ENCODE measurements at regions not wholly inside any gene's neighbourhood (a gene's known extent, or its start where the extent isn't known, plus 50 kb on each side); places are given as distances from the start of the nearest gene placed in this dataset.

DNA sequence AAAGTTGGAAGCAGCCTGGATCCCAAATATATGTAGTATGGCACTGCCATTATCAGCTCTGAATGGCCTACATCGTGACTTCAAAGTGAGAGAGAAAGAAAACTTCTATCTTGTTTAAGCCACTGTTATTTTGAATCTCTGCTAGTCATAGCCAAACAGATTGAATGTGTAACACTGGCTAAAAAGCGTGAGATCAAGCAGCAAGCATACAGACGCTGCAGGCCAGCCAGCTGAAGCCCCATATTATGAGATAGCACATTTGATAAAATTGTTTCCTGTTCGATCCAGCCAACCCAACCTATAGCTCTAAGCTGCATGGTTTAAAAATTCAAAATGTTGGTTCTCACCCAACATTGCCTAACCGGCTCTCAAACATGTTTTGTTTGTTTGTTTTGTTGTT is 95.0 kb downstream of the DUSP6 start:
- no peak for DNase-seq (ENCODE audit: low read depth in 2 of 2, low spot score in 1 of 2)

DNA sequence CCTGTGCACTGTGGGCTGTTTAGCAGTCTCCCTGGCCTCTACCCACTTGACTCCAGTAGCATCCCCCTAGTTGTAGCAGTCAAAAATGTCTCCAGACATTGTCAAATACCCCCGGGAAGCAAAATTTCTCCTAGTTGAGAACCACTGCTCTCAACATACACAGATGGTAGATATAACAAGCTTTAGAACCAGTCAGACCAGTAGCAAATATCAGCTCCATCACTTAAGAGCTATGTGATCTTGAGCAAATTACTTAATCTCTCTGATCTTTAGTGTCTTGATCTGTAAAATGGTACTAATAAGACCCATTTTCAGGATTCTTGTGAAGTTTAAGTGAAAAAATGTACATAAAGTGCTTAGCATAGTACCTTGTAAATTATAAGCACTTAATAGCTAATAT is 96.2 kb downstream of the DUSP6 start:
- DNase-seq (ENCODE audit: low read depth in 2 of 2, low spot score in 1 of 2), result no peak

DNA sequence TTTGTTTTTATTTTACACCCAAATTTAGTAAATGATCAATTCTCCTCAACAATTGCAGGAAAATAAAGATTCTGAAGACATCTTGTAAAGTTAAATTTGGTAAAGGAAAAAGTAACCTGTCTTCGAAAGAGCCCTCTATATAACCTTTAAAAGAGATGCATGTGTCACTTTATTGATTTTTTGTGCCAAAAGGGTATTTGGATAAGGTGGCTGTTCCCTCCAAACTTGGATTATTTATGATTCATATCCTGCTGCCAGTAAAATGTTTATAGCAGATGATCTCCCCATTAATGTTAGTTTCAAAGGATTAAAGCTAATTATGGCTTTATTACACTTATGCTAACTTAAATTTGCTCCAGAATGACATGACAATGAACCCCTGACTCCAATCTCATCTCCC is 98.8 kb downstream of the DUSP6 start:
- DNase-seq (ENCODE audit: low read depth in 2 of 2, low spot score in 1 of 2), result no peak

DNA sequence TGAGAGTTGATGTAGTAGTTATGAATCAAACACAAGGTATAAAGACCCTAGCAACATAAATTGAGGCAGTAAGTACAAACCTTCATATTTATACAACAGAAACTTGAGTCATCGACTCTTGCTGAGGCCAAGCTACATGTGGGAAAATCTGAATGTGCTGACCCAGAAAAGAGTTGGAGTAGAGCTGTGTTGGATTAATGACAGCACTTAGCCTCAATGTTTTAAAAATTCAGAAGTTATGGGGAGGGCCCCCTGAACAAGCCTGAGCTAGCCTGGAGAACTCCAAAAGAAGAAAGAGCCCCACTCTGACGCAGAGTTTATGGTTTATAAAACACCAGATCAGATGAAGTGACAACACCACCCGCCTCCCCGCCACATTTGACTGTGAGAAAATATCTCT is 100.0 kb downstream of the DUSP6 start:
- no peak for DNase-seq (ENCODE audit: low read depth in 2 of 2, low spot score in 1 of 2)

DNA sequence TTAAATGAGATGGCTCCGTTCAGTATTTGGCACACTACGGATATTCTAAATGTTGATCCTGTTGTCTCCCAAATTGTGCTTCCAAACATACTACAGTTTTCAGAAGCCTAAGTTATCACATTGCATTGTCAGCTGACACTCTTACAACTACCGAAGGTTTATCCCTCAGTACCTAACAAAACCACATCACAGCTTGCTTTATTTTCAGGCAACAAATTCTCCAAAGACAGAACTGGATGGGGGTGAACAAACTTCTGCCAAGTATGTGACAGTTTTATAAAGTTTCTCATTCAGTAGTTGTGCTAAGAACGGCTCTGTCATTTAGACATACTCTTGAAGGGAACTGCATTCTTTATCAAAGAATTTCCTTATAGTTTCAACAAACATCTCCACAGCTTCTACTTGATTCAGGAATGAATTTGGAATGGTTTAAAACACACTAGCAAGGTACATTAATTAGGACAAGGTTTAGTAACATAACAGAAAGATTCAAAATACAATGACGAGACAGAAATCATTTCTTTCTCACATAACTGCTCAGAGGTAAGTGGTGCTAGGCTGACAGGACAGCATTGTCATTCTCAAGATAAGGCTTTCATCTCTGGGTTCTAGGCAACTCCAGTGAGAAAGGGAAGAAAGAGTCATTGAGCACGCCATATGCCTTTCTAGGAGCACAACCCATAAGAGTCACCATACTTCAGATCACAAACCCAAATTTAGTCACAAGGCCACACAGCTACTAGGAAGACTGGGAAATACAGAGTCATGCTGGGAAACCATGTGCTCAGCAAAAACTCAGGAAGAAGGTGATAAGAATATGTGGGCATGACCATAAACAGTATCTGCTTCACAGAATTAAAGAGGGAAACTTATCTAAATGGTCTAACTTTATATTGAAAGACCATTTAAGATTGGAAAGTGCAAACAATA is 100.7 kb downstream of the DUSP6 start:
- no peak for DNase-seq (ENCODE audit: low read depth in 2 of 2, low spot score in 1 of 2)

DNA sequence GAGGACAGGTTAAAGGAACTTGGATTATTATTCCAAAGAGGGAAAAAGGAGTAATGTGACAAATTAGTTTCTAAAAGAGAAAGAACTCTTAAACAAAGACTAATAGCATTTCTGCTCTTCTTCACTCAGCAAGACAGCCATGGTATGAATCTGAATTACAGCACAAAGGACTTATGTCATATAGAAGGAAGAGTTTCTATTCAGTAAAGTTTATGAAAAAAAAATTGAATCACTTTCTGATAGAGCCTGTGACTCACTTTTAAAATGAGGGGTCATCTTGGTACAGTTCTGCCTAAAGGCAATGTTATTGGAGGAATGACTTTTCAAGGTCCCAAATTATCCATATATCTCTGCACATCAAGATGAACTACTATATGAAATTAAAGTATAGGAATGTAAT is 101.7 kb downstream of the DUSP6 start:
- no peak for DNase-seq (ENCODE audit: low read depth in 2 of 2, low spot score in 1 of 2)

DNA sequence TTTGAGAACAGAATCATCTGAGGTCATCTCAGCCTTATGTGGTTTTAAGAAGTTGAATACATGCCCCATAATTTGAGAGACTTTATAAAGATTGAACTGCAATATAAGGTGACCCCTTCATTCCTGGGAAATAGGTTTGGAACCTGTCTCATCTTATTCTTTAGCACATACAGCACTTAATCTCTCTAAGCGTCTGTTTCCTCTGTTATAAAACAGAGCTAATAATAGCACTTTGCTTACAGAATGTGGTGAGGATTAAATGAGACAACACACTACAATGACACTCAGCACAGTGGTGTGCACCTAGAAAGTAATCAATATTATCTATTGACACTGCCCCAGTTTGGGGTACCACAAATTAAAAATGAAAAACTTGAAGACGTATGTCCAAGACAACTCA is 102.1 kb downstream of the DUSP6 start:
- no peak for DNase-seq (ENCODE audit: low read depth in 2 of 2, low spot score in 1 of 2)

DNA sequence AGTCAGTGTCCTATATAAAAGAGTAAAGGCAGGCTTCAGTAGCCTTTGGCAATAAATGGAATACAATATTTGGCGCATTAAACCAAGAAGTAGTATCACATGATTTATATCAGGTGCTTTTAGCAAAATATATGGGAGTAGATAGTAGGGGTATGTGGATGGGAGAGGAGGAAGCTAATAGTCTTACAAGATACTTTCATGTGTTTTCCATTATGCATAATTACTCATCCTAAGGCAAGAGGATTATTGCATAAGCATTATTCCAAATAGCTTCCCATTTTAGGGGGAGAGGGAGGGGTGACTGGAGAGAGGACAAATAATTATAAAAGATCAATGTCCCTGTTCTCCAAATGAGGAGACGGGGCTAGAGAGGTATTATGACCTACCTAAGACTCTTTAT is 104.3 kb downstream of the DUSP6 start:
- no peak for DNase-seq (ENCODE audit: low read depth in 2 of 2, low spot score in 1 of 2)

DNA sequence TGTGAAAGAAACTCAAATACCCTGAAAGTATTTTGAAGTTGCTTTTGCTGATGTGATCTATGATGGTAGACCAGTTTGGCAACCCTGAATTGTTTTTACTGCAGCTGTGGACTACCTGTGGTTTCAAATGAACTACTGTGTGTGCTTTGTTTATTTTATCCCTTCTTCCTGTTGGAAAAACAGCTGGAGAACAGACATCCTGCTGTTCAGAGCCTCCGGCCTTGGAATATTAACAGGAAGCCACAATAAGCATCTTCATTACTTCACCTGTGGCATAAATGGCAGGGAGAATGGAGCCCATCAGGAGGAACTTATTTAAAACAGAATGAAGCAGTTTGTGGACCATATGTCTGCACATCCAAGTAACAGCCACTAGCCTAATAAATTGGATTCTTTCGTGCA is 104.8 kb downstream of the DUSP6 start:
- no peak for DNase-seq (ENCODE audit: low read depth in 2 of 2, low spot score in 1 of 2)

DNA sequence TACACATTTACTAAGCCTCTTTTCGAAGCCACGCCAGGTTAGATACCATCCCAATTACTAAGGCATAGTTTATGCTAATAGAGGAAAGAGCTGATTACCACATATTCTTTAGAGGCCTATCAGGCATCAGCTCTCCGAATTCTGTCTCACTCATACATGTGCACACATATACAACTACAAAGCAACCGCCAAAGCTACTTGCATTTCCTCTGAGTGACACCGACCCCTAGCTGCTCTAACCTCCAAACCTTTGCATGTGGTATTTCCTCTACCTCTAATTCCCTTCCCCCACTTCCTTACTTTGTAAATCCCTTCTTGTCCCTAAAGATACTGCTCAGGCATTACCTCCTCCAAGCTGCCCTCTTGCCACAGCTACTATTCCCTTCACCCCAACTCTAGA is 107.2 kb downstream of the DUSP6 start:
- no peak for DNase-seq (ENCODE audit: low read depth in 2 of 2, low spot score in 1 of 2)

DNA sequence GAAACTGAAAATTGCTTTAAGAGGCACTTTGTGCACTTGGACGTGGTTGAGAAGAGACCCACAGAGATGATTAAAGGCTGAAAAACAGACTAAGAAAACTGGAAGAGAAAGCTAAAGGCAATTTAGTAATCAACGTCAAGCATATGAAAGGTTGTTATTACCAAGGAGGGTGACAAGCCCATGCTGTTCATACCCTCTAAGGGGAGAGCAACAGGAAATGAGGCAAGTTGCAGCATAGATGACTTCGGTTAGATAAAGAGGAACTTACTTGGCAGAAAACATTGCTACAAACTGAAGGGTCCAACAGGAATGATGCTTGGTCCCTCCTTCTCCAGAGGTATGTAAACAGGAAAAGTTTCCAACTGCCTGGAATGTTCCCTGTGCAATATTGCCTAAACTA is 107.8 kb downstream of the DUSP6 start:
- DNase-seq (ENCODE audit: low read depth in 2 of 2, low spot score in 1 of 2), result no peak

DNA sequence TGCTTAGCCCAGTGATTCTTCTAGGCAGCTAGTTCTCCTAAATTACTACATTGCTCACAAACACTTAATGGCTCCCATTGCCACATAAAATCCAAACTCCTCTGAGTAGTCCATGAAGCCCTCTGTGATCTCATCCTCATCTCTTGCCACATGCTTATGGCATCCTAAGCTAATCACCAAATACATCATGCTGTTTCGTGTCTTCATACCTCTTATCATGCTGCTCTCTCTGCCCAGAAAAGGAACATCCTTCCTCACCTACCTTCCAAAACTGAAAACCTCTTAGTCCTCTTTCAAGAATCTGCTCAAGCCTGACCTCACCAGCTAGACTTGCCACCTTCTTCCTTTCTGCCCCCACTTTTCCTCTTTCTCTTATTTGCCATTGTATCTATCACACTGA is 108.5 kb downstream of the DUSP6 start:
- no peak for DNase-seq (ENCODE audit: low read depth in 2 of 2, low spot score in 1 of 2)

DNA sequence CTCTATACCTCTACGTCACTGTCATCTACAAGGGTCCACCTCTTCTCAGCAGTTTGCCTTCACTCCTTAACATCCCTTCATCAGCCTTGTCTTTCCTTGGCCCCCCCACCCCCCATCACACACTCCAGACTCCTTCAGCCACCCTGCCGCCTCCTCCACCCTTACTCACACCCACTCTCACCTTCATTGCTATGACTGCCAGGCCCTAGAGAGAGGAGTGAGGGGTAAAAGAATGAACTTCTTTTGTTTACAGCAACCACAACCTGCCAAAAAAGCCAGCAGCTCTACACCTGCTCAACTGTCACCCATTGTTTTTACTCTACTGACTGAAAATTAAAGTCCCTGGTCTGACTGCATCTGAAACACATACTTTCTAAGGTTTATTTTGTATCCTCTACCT is 112.8 kb downstream of the DUSP6 start:
- DNase-seq (ENCODE audit: low read depth in 2 of 2, low spot score in 1 of 2), result no peak

DNA sequence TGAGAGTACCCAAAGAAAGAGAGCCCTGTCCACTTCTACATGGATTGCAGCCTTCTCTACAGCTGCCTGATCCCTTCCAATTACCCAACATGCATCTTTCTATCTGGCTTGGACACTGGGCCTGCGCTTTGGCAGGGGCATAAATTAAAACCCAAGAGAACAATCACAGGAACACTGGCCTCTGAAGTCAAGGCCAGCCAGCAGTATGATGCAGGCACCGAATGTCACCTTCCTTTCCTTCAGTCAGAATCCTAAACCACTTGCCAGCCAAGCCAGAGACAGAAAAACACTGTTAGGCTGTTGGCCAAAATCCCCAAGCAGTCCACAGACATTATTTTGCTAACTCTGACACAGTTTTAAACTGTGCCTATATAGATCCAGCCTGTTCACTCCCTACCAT is 113.7 kb downstream of the DUSP6 start:
- DNase-seq (ENCODE audit: low read depth in 2 of 2, low spot score in 1 of 2), result no peak

DNA sequence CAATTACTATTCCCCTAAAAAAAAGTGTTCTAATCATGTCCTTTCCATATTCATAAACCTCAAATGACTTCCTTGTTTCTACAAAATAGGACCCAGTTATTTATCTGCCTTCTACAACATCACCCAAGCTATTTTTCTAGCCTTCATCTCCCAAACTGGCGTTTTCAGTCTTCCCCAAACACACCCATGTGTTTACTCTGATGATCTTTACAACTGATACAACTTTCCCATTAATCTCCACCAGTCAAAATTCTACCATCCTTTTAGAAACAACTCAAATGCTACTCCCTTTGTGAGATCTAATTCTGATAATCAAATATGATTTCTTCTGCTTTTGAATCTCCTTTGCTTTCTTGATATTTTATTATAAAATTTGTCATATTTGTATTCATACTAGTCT is 114.5 kb downstream of the DUSP6 start:
- DNase-seq (ENCODE audit: low read depth in 2 of 2, low spot score in 1 of 2), result no peak

DNA sequence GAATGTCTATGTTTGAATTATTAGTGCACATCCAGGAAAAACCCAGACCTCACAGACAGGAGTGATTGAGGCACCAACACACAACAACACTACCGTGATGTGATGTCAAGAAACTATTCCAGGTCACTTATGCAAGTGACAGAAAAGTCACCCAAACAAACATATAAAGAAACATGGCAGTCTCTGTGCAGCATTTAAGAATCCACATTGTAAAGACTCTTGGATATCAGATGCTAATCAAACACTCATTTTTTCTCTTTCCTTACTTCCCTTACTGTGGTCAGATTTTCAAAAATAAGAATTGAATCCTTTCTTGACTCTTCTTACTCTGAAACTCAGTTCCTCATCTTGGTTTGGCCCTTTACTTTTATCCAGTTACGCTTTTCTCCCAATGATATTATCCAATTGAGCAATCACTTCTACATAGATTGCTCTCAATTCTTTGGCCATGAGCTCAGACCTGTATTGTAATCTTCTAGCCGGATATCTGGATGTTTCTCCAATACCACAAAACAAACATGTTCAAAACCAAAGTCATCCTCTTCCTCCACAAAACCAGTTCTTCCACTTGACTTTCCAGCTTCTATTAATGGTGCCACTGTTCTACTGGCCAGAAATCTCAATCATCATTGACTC is 115.4 kb downstream of the DUSP6 start:
- no peak for DNase-seq (ENCODE audit: low read depth in 2 of 2, low spot score in 1 of 2)

DNA sequence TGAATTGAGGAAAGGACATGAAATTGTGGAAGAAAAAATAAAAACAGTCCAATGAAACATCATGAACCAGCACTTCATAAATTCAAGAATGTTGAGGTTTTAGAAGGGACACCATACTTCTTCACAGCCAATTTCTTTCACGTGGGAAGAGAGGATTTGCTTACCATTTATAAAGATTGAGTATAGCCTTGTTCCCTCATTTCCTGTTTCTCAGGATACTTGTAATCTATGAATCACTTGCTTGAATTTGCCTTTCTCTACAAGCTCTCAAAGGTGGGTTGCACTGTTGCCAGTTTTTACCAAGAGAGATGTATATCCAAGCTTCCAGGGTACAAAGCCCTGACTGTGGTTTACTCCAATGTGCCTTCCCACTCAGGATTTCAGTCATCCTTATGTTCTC is 116.1 kb downstream of the DUSP6 start:
- DNase-seq (ENCODE audit: low read depth in 2 of 2, low spot score in 1 of 2), result no peak

DNA sequence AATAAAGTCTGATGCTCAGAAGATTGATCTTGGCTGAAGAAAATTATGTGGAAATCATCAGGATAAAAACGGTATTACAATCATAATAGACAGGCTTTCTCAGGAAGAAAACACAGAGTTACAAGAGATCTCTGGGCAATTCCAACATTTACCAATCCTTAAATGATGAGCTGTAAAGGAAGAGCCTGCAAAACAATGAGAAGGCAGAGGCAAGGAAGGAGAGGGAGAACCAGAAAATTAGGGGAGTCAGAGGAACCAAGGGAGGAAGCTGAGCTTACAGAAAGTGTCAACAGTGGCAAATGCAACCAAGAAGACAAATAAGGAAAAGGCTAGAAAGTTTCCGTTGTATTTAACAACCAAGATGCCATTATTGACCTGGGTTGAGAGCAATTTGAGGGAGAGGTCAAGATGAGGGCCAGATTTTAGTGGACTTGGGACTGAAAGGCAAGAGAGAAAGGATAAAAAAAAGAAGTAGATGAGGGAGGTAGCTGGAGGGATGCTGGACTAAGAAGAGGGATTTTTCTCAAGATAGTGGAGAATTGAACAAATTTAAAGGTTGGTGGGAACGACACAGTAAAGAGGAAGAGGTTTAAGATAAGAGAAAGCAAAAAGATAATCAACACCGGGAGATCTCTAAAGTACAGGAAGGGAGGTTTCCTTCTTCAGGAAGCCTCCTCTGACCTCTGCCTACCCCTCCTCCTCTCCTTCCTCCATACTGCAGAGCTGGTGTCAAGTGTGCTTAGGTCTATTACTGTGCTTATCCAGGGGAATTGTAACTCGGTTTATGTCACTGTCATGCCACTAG is 116.9 kb downstream of the DUSP6 start:
- DNase-seq (ENCODE audit: low read depth in 2 of 2, low spot score in 1 of 2), result no peak

DNA sequence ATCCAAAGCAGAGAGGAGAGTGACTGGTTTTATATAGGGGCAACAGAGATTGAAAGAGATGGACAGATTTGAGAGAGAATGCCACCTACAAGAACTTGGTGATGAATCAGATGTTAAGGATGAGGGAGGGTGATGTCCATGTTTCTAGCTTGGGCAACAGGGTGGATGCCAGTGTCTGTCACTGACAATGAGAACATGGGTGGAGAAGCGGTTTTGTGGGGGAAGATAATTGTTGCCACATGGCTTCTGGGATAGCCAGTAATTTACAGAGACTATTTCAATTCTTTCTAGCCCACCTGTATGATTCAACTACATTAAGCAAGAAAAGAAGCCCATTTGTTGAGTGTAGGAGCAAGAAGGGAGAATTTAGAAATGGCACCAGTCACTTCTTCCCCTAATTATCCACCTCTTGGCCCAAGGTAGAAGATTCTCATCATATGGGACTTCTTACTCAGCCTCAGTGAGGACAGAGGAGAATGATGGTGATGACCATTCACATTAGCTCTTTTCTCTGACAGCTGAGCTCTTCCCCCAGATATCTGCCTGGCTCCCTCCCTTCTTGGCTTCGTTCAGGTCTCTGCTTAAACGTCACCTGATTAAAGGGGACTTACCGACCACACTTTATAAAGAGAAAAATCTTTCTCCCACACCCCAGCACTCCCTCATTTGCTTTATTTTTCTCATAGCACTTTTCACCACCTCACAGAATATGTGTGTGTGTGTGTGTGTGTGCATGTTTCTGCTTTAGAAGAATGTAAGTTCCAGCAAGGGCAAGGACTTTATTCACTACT is 117.8 kb downstream of the DUSP6 start:
- no peak for DNase-seq (ENCODE audit: low read depth in 2 of 2, low spot score in 1 of 2)

DNA sequence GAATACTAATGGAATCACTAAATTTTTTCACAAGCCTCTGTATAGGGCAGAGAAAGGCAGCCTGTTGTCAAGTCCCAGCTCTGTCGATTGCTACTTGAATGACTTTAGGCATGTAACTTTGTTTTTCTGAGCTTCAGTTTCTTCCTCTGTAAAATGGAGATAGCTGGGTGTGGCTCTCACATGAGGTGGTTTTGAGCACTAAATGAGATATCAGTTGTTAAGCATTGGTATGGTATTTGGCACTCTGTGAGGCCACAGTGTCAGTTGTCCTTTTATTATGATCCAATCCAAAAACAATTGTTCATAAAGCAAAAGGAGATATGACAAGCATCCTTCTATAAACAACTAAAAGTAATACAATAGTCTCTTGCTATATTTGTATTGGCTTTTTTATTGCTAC is 120.6 kb downstream of the DUSP6 start:
- no peak for DNase-seq (ENCODE audit: low read depth in 2 of 2, low spot score in 1 of 2)
